OCI-LY7 (cell line): ENCODE measurements at regions not wholly inside any gene's neighbourhood (a gene's known extent, or its start where the extent isn't known, plus 50 kb on each side); places are given as distances from the start of the nearest gene placed in this dataset.

Source experiments
- BruUV-seq: library from RNA; stranded (reverse); fragments of 400-500 nt; replicated peaks from 2 replicates; lab custom pipeline; 2021; lab: Mats Ljungman, UMichigan
- CTCF ChIA-PET: fragments of 300-600 bp; sonication (Branson Sonifier 250); formaldehyde crosslinking; loops from one replicate; lab custom pipeline; 2022; ENCODE audit warnings: antibody characterized with exemption; ENCODE audit not compliant: unreplicated experiment; lab: Charles Lee
- POLR2A ChIA-PET: fragments of 300-600 bp; sonication (Branson Sonifier 250); formaldehyde crosslinking; loops from one replicate; lab custom pipeline; 2022; ENCODE audit warnings: antibody characterized with exemption; lab: Charles Lee
- DNase-seq: peaks from one replicate; pipeline ENCODE4 v3.0.0-alpha.2; 2015; ENCODE audit warnings: low spot score
- H2AFZ ChIP-seq: fragments of 200-600 bp; sonication (generic), shearing (Covaris generic); 2 replicates; pipeline ENCODE4 v1.6.1; 2014; ENCODE audit warnings: mild to moderate bottlenecking, antibody characterized with exemption, low read length, moderate library complexity
- H3K27ac ChIP-seq: fragments of 200-600 bp; sonication (generic); 2 replicates; pipeline ENCODE4 v1.5.1; 2014; ENCODE audit warnings: mixed run types, low read depth, mild to moderate bottlenecking, moderate library complexity, low read length, inconsistent platforms; ENCODE audit not compliant: poor library complexity, severe bottlenecking
- H3K36me3 ChIP-seq: fragments of 200-600 bp; sonication (generic); 2 replicates; pipeline ENCODE4 v1.6.1; 2014; ENCODE audit warnings: mild to moderate bottlenecking, antibody characterized with exemption, low read length, moderate library complexity, mixed read lengths; ENCODE audit not compliant: insufficient read depth
- H3K4me1 ChIP-seq: fragments of 200-600 bp; sonication (generic); 2 replicates; pipeline ENCODE4 v1.5.1; 2014; ENCODE audit warnings: mild to moderate bottlenecking, low read length; ENCODE audit not compliant: insufficient read depth, poor library complexity, severe bottlenecking
- H3K4me2 ChIP-seq: fragments of 200-600 bp; sonication (generic); 2 replicates; pipeline ENCODE4 v1.6.1; 2014; ENCODE audit warnings: mild to moderate bottlenecking, low read length
- H3K4me3 ChIP-seq: fragments of 200-600 bp; sonication (generic); 2 replicates; pipeline ENCODE4 v1.5.1; 2014; ENCODE audit warnings: mild to moderate bottlenecking, low read depth, low read length; ENCODE audit not compliant: poor library complexity, severe bottlenecking
- H3K79me2 ChIP-seq: fragments of 200-600 bp; sonication (generic); 2 replicates; pipeline ENCODE4 v1.6.1; 2016; ENCODE audit warnings: low read depth, mild to moderate bottlenecking, low read length, moderate library complexity, mixed read lengths; ENCODE audit not compliant: insufficient read depth
- H3K9me2 ChIP-seq: fragments of 200-600 bp; sonication (generic); 2 replicates; pipeline ENCODE4 v1.6.1; 2016; ENCODE audit warnings: mild to moderate bottlenecking, low read length, mixed read lengths; ENCODE audit not compliant: insufficient read depth
- H3K9me3 ChIP-seq: fragments of 200-600 bp; sonication (generic); 2 replicates; pipeline ENCODE4 v1.6.1; 2014; ENCODE audit warnings: mild to moderate bottlenecking, mixed run types, low read length, mixed read lengths
- H4K20me1 ChIP-seq: fragments of 200-600 bp; sonication (generic); 2 replicates; pipeline ENCODE4 v1.6.1; 2014; ENCODE audit warnings: mild to moderate bottlenecking, antibody characterized with exemption, low read length, moderate library complexity, mixed read lengths; ENCODE audit not compliant: insufficient read depth
- EZH2phosphoT487 ChIP-seq: fragments of 200-600 bp; sonication (generic); IDR thresholded peaks from 2 replicates; pipeline ENCODE4 v1.6.1; 2018; ENCODE audit warnings: low read depth, borderline replicate concordance, mild to moderate bottlenecking, mixed run types, antibody characterized with exemption, low read length, moderate library complexity, mixed read lengths
- intact Hi-C: fragments of 100-400 bp; cut with micrococcal nuclease; formaldehyde crosslinking; loops from one replicate; pipeline ENCODE4 v1.10.0; 2022; ENCODE audit not compliant: unreplicated experiment
- TF ChIP-seq, protein P1 (sequence below): fragments of 200-600 bp; sonication (generic); conservative IDR thresholded peaks from 2 replicates; pipeline ENCODE4 v1.5.1; 2014; ENCODE audit warnings: mild to moderate bottlenecking, antibody characterized with exemption, low read length, moderate library complexity, mixed read lengths

DNA sequence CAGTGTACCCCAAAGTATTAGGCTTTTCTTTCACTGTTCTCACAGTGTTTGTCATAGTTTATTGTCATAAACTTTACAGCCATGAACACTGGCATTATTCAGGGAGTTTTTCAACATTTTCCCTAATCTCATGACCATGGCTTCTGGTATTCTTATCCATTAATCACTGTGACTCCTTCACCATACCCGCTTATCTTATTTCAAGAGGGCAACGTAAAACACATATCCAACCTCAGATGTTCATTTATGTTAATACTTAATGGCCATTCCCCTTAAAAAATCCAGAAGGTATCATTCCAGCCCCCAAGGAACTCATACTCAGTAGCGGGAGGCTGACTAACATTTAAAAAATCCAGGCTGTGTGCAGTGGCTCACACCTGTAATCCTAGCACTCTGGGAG, 78.5 kb upstream of the RGS4 start:
- H3K4me2 ChIP-seq, result no peak overlapping the region
- BruUV-seq, result no TSS peak
- no peak for DNase-seq
- ChIA-PET CTCF (no interaction called here), POLR2A (no interaction called here)
- no peaks in the 10 kb centered on the region for H3K4me1 ChIP-seq
- no peaks in the 10 kb centered on the region for H3K36me3 ChIP-seq
- TF ChIP-seq EZH2phosphoT487, result no peak
- H4K20me1 ChIP-seq, result no peaks in the 10 kb centered on the region; the same call in 1 of the 2 replicates
- H3K9me3 ChIP-seq, result no peaks in the 10 kb centered on the region
- H3K4me3 ChIP-seq, result no peak overlapping the region
- no peak overlapping the region for H2AFZ ChIP-seq
- no peaks in the 10 kb centered on the region for H3K79me2 ChIP-seq
- H3K27ac ChIP-seq, result no peak overlapping the region
- intact Hi-C loops, result no loop called here
- H3K9me2 ChIP-seq, result no peaks in the 10 kb centered on the region

DNA sequence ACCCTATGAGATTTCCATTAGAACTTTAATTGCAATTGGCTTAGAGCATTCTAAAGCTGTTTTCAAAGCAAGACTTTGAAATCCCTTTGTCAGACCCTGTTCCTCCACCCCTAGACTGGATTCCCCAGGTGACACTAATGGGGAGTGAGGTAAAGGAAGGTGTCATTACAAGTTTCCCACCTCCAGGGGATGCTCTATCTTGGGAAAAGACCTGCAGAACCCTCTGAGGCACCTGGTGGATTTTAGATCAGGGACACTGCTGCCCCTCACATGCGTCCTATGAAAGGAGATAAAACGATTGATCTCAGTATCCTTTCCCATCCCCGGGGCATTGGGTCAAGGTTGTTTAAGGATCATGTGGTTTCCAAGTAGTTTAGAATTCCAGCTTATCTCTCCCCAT, 80.3 kb upstream of the RGS4 start:
- H2AFZ ChIP-seq, result no peak overlapping the region
- POLR2A ChIA-PET, result interaction anchor here (0.5 kb wide), 1 partner anchor 359 kb away, joined by 4 read pairs; no protein-coding TSS in a partner anchor
- no peaks in the 10 kb centered on the region for H3K9me2 ChIP-seq
- H3K27ac ChIP-seq, result no peak overlapping the region
- no peak overlapping the region for H3K4me3 ChIP-seq
- no peaks in the 10 kb centered on the region for H3K4me1 ChIP-seq
- DNase-seq, result no peak
- intact Hi-C loops, result no loop called here
- H3K79me2 ChIP-seq, result no peaks in the 10 kb centered on the region
- no peaks in the 10 kb centered on the region; the same call in 1 of the 2 replicates for H4K20me1 ChIP-seq
- no peaks in the 10 kb centered on the region for H3K36me3 ChIP-seq
- TF ChIP-seq, protein P1, sequence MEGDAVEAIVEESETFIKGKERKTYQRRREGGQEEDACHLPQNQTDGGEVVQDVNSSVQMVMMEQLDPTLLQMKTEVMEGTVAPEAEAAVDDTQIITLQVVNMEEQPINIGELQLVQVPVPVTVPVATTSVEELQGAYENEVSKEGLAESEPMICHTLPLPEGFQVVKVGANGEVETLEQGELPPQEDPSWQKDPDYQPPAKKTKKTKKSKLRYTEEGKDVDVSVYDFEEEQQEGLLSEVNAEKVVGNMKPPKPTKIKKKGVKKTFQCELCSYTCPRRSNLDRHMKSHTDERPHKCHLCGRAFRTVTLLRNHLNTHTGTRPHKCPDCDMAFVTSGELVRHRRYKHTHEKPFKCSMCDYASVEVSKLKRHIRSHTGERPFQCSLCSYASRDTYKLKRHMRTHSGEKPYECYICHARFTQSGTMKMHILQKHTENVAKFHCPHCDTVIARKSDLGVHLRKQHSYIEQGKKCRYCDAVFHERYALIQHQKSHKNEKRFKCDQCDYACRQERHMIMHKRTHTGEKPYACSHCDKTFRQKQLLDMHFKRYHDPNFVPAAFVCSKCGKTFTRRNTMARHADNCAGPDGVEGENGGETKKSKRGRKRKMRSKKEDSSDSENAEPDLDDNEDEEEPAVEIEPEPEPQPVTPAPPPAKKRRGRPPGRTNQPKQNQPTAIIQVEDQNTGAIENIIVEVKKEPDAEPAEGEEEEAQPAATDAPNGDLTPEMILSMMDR, result no peak
- no peak for TF ChIP-seq EZH2phosphoT487
- no peaks in the 10 kb centered on the region for H3K9me3 ChIP-seq
- no TSS peak for BruUV-seq
- no peak overlapping the region for H3K4me2 ChIP-seq
- CTCF ChIA-PET, result no interaction called here

DNA sequence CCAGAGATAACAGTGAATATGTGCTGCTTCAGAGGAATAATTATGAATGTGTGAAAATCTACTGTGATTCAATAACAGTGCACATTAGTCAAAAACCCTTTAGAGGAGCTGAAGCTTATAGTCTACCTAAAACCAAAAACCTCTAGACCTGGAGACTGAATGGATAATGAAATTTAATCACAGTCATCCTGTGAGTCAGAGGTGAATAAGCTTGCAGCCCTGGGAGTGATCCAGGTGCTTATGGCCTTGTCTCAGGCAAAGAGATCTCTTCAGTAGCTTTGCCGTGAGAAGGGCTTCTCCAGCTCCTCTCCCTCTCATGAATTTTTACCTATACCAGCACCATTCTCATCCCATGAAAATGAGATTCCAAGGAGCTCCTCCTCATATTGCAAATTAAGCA, 81.3 kb upstream of the RGS4 start:
- CTCF ChIA-PET, result no interaction called here
- Histone ChIP-seq H3K4me1 (no peaks in the 10 kb centered on the region), H3K9me3 (no peaks in the 10 kb centered on the region), H2AFZ (no peak overlapping the region), H4K20me1 (no peaks in the 10 kb centered on the region; the same call in 1 of the 2 replicates), H3K36me3 (no peaks in the 10 kb centered on the region), H3K79me2 (no peaks in the 10 kb centered on the region), H3K4me3 (no peak overlapping the region), H3K9me2 (no peaks in the 10 kb centered on the region), H3K27ac (no peak overlapping the region), H3K4me2 (no peak overlapping the region)
- no peak for DNase-seq
- TF ChIP-seq, protein P1, result no peak
- no peak for TF ChIP-seq EZH2phosphoT487
- POLR2A ChIA-PET, result no interaction called here
- no TSS peak for BruUV-seq
- intact Hi-C loops, result no loop called here
